Endothelial cell of umbilical vein (primary cell): ENCODE measurements at regions not wholly inside any gene's neighbourhood (a gene's known extent, or its start where the extent isn't known, plus 50 kb on each side); places are given as distances from the start of the nearest gene placed in this dataset.

Source experiments
- BruUV-seq: library from RNA; stranded (reverse); fragments of 400-500 nt; replicated peaks from 2 replicates; lab custom pipeline; 2021; lab: Mats Ljungman, UMichigan
- CTCF ChIA-PET: fragments of 300-600, 350-600 bp; sonication (Branson Sonifier 250); formaldehyde crosslinking; loops from one replicate; lab custom pipeline; 2021; ENCODE audit warnings: antibody characterized with exemption, inconsistent platforms; lab: Charles Lee
- POLR2A ChIA-PET: fragments of 300-600, 350-600 bp; sonication (Branson Sonifier 250); formaldehyde crosslinking; loops from one replicate; lab custom pipeline; 2021; ENCODE audit warnings: antibody characterized with exemption, inconsistent platforms; lab: Charles Lee
- DNase-seq: peaks from one replicate; pipeline ENCODE4 v3.0.0-alpha.2; 2011; ENCODE audit warnings: low read depth, low spot score
- FAIRE-seq: peaks from 2 replicates; lab custom pipeline; 2011; peaks lifted over from hg19 to GRCh38; lab: Jason Lieb, UNC
- H2AFZ ChIP-seq: 2 replicates; pipeline ENCODE4 v1.6.0; 2012; ENCODE audit warnings: low read depth, low read length, control low read depth, inconsistent platforms
- H3K27ac ChIP-seq: 2 replicates; pipeline ENCODE4 v1.5.1; 2011; ENCODE audit warnings: low read depth, mild to moderate bottlenecking, control low read depth, low read length, moderate library complexity; ENCODE audit not compliant: insufficient read depth
- H3K27me3 ChIP-seq, 2 experiments: 2 replicates each; pipeline versions ENCODE4 v1.6.0 to v1.6.1; 2011; ENCODE audit warnings: low read length in 2 of 2, mixed read lengths in 1 of 2; ENCODE audit not compliant: control insufficient read depth in 2 of 2, insufficient read depth in 2 of 2
- H3K36me3 ChIP-seq, 2 experiments: 2 replicates in 1 of 2; 3 replicates in 1 of 2; pipeline ENCODE4 v1.5.1; 2011; ENCODE audit warnings: low read length in 2 of 2, mild to moderate bottlenecking in 1 of 2, moderate library complexity in 1 of 2; ENCODE audit not compliant: control insufficient read depth in 2 of 2, insufficient read depth in 2 of 2; ENCODE audit errors: extremely low read depth in 1 of 2
- H3K4me1 ChIP-seq: 3 replicates; pipeline ENCODE4 v1.5.1; 2011; ENCODE audit warnings: mild to moderate bottlenecking, low read length; ENCODE audit not compliant: control insufficient read depth, insufficient read depth; ENCODE audit errors: extremely low read depth
- H3K4me2 ChIP-seq: 2 replicates; pipeline ENCODE4 v1.6.1; 2011; ENCODE audit warnings: low read length, control low read depth, mixed read lengths; ENCODE audit not compliant: insufficient read depth
- H3K4me3 ChIP-seq, 3 experiments: fragments of 200-600 bp in 1 of 3; sonication (generic), shearing (Covaris generic) in 1 of 3; replicated peaks in 1 of 3; 2 replicates each; pipeline ENCODE4 v1.5.1; 2011 to 2016; ENCODE audit warnings: control low read depth in 3 of 3, low read length in 3 of 3, mild to moderate bottlenecking in 2 of 3, inconsistent platforms in 1 of 3, low read depth in 1 of 3, moderate library complexity in 1 of 3; ENCODE audit not compliant: insufficient read depth in 1 of 3
- H3K79me2 ChIP-seq: 2 replicates; pipeline ENCODE4 v1.6.0; 2012; ENCODE audit warnings: low read length, inconsistent platforms; ENCODE audit not compliant: control insufficient read depth, insufficient read depth
- H3K9ac ChIP-seq: replicated peaks from 2 replicates; pipeline ENCODE3; 2011; ENCODE audit warnings: low read length, control low read depth; ENCODE audit not compliant: insufficient read depth; ENCODE audit errors: extremely low read depth
- H3K9me1 ChIP-seq: replicated peaks from 3 replicates; pipeline ENCODE4 v1.6.0; 2011; ENCODE audit warnings: mild to moderate bottlenecking, low read length; ENCODE audit not compliant: control insufficient read depth, insufficient read depth; ENCODE audit errors: extremely low read depth
- H3K9me3 ChIP-seq: replicated peaks from 2 replicates; pipeline ENCODE4 v1.5.1; 2012; ENCODE audit warnings: low read length, inconsistent platforms; ENCODE audit not compliant: control insufficient read depth, insufficient read depth
- H4K20me1 ChIP-seq: replicated peaks from 2 replicates; pipeline ENCODE3; 2011; ENCODE audit warnings: mild to moderate bottlenecking, low read length; ENCODE audit not compliant: control insufficient read depth, insufficient read depth; ENCODE audit errors: extremely low read depth
- EZH2 ChIP-seq: IDR thresholded peaks from 2 replicates; pipeline ENCODE4 v1.6.1; 2012; ENCODE audit warnings: borderline replicate concordance, low read depth, mild to moderate bottlenecking, moderate library complexity, low read length, inconsistent platforms; ENCODE audit not compliant: severe bottlenecking
- FOS ChIP-seq: IDR thresholded peaks from 2 replicates; pipeline ENCODE4 v1.6.1; 2011; ENCODE audit warnings: mild to moderate bottlenecking, low read length, moderate library complexity, borderline replicate concordance; ENCODE audit not compliant: insufficient read depth
- GATA2 ChIP-seq: IDR thresholded peaks from 2 replicates; pipeline ENCODE4 v1.7.0; 2011; ENCODE audit warnings: low read depth, mild to moderate bottlenecking, moderate library complexity, mixed read lengths, low read length; ENCODE audit not compliant: insufficient read length, insufficient read depth
- JUN ChIP-seq: IDR thresholded peaks from 2 replicates; pipeline ENCODE4 v1.6.1; 2011; ENCODE audit warnings: borderline replicate concordance, low read depth; ENCODE audit not compliant: insufficient read length, insufficient read depth
- MYC ChIP-seq: IDR thresholded peaks from one replicate; pipeline ENCODE4 v1.6.1; 2011; ENCODE audit warnings: mild to moderate bottlenecking, low read depth, low read length
- POLR2A ChIP-seq: IDR thresholded peaks from 2 replicates; pipeline ENCODE4 v1.6.1; 2012; ENCODE audit warnings: low read depth, mild to moderate bottlenecking, control low read depth, low read length
- POLR2AphosphoS5 ChIP-seq: IDR thresholded peaks from 2 replicates; pipeline ENCODE4 v1.6.1; 2012; ENCODE audit warnings: low read depth, mild to moderate bottlenecking, control low read depth, low read length, moderate library complexity; ENCODE audit not compliant: insufficient read depth
- dilution Hi-C: fragments of 300-500 bp; cut with MboI; formaldehyde crosslinking; loops from one replicate; pipeline ENCODE4 v1.15.0; 2019; ENCODE audit warnings: low sequenced_read_pairs; ENCODE audit not compliant: extremely low pct_ligation_motif_present
- intact Hi-C: fragments of 100-400 bp; cut with micrococcal nuclease; formaldehyde crosslinking; loops from one replicate; pipeline ENCODE4 v1.10.0; 2022
- TF ChIP-seq, protein P1 (sequence below), 2 donors: IDR thresholded peaks; 1 replicate in 1 of 2; 2 replicates in 1 of 2; pipeline ENCODE4 v1.5.1; 2011; ENCODE audit warnings: low read length in 2 of 2, mild to moderate bottlenecking in 2 of 2, moderate library complexity in 2 of 2, control low read depth in 1 of 2, inconsistent platforms in 1 of 2, low read depth in 1 of 2; ENCODE audit not compliant: insufficient read depth in 1 of 2; ENCODE audit errors: extremely low read depth in 1 of 2
- TF ChIP-seq, protein P2 (sequence below): IDR thresholded peaks from 2 replicates; pipeline ENCODE4 v1.6.1; 2011; ENCODE audit not compliant: insufficient read depth, insufficient read length

DNA sequence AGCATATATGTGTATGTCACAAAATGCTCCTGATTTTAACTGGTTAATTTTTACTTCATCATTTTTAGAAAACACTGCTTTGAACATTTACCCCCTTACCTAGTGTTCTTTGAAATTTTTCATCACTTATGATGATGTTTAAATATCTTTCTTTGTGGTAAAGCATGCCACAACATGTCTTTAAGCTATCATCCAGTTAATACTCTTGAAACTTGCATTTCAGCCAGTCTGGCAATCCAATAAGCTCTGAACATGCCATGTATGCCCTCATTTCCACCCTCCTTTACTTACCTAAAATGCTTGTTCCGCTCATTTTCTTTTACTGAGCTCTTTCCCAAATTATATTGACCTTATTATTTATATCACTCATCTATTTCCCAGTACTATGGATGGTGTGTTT is 581.2 kb downstream of the RAPGEF2 start:
- DNase-seq: no peak
- H3K27ac ChIP-seq: no peak overlapping the region
- H3K36me3 ChIP-seq: no peaks in the 10 kb centered on the region
- intact Hi-C loops: no loop called here
- no peaks in the 10 kb centered on the region for H3K9me3 ChIP-seq
- no peak overlapping the region for H3K4me2 ChIP-seq
- no peaks in the 10 kb centered on the region for H4K20me1 ChIP-seq
- no TSS peak for BruUV-seq
- no peak for FAIRE-seq
- no peaks in the 10 kb centered on the region for H3K9me1 ChIP-seq
- ChIA-PET CTCF (no interaction called here), POLR2A (no interaction called here)
- H3K4me3 ChIP-seq: no peak overlapping the region
- no peak overlapping the region for H3K9ac ChIP-seq
- dilution Hi-C loops: no loop called here
- TF ChIP-seq MYC (no peak), POLR2AphosphoS5 (no peak), JUN (no peak), FOS (no peak), GATA2 (no peak), POLR2A (no peak), EZH2 (no peak)
- TF ChIP-seq, protein P1, sequence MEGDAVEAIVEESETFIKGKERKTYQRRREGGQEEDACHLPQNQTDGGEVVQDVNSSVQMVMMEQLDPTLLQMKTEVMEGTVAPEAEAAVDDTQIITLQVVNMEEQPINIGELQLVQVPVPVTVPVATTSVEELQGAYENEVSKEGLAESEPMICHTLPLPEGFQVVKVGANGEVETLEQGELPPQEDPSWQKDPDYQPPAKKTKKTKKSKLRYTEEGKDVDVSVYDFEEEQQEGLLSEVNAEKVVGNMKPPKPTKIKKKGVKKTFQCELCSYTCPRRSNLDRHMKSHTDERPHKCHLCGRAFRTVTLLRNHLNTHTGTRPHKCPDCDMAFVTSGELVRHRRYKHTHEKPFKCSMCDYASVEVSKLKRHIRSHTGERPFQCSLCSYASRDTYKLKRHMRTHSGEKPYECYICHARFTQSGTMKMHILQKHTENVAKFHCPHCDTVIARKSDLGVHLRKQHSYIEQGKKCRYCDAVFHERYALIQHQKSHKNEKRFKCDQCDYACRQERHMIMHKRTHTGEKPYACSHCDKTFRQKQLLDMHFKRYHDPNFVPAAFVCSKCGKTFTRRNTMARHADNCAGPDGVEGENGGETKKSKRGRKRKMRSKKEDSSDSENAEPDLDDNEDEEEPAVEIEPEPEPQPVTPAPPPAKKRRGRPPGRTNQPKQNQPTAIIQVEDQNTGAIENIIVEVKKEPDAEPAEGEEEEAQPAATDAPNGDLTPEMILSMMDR (IDR thresholded peaks at IDR 0.05; ENCODE audit: extremely low read depth in 1 of 2, insufficient read depth in 1 of 2, low read depth in 1 of 2, low read length in 2 of 2): no peak
- TF ChIP-seq, protein P2, sequence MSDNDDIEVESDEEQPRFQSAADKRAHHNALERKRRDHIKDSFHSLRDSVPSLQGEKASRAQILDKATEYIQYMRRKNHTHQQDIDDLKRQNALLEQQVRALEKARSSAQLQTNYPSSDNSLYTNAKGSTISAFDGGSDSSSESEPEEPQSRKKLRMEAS: no peak
- no peaks in the 10 kb centered on the region for H3K27me3 ChIP-seq
- no peaks in the 10 kb centered on the region for H3K4me1 ChIP-seq
- H2AFZ ChIP-seq: no peak overlapping the region
- no peaks in the 10 kb centered on the region for H3K79me2 ChIP-seq
